H1 (cell line): ENCODE measurements at regions not wholly inside any gene's neighbourhood (a gene's known extent, or its start where the extent isn't known, plus 50 kb on each side); places are given as distances from the start of the nearest gene placed in this dataset.

Experiments
- CTCF ChIA-PET: fragments of 300-600 bp; sonication (Branson Sonifier 250); formaldehyde crosslinking; loops from one replicate; lab custom pipeline; 2021; ENCODE audit not compliant: partially characterized antibody; lab: Charles Lee
- POLR2A ChIA-PET: fragments of 300-600 bp; sonication (Branson Sonifier 250); formaldehyde crosslinking; loops from one replicate; lab custom pipeline; 2021; ENCODE audit warnings: inconsistent platforms; ENCODE audit not compliant: partially characterized antibody; lab: Charles Lee
- DNase-seq, 2 experiments: peaks; one replicate each; pipeline versions ENCODE4 v3.0.0 to v3.0.0-alpha.2; 2010 to 2022; ENCODE audit warnings: low spot score in 2 of 2, low read depth in 1 of 2, mixed read lengths in 1 of 2
- FAIRE-seq: peaks from 2 replicates; lab custom pipeline; 2011; peaks lifted over from hg19 to GRCh38; lab: Jason Lieb, UNC
- H2AFZ ChIP-seq: 2 replicates; pipeline ENCODE4 v1.8.1; 2012; ENCODE audit warnings: low read length, inconsistent platforms
- H2AK5ac ChIP-seq: 2 replicates; pipeline ENCODE4 v1.6.1; 2013; ENCODE audit warnings: low read depth, low read length
- H2BK120ac ChIP-seq: replicated peaks from 2 replicates; pipeline ENCODE3; 2013; ENCODE audit warnings: low read depth, low read length, inconsistent platforms
- H2BK12ac ChIP-seq: 2 replicates; pipeline ENCODE4 v1.6.1; 2013; ENCODE audit warnings: low read depth, low read length
- H2BK15ac ChIP-seq: 2 replicates; pipeline ENCODE4 v1.6.1; 2013; ENCODE audit warnings: low read length
- H2BK20ac ChIP-seq: 2 replicates; pipeline ENCODE4 v1.6.1; 2013; ENCODE audit warnings: low read length
- H2BK5ac ChIP-seq: 2 replicates; pipeline ENCODE4 v1.6.1; 2013; ENCODE audit warnings: low read depth, low read length
- H3K14ac ChIP-seq: 2 replicates; pipeline ENCODE4 v1.6.1; 2013; ENCODE audit warnings: inconsistent platforms; ENCODE audit not compliant: insufficient read length
- H3K18ac ChIP-seq: 2 replicates; pipeline ENCODE4 v1.6.1; 2013; ENCODE audit warnings: low read length; ENCODE audit errors: extremely low read depth
- H3K23ac ChIP-seq: 2 replicates; pipeline ENCODE4 v1.6.1; 2013; ENCODE audit warnings: inconsistent platforms; ENCODE audit not compliant: insufficient read length
- H3K23me2 ChIP-seq: 2 replicates; pipeline ENCODE4 v1.6.1; 2013; ENCODE audit warnings: low read depth, low read length
- H3K27ac ChIP-seq: 2 replicates; pipeline ENCODE4 v1.6.1; 2011; ENCODE audit warnings: low read depth, low read length, inconsistent platforms
- H3K27me3 ChIP-seq, 4 experiments: replicated peaks in 1 of 4; 1 replicate in 1 of 4; 2 replicates in 3 of 4; pipeline versions ENCODE4 v1.6.1 to v1.8.1; 2011 to 2013; ENCODE audit warnings: low read length in 3 of 4, mild to moderate bottlenecking in 3 of 4, inconsistent platforms in 2 of 4, mixed read lengths in 2 of 4, moderate library complexity in 1 of 4; ENCODE audit not compliant: control insufficient read depth in 3 of 4, insufficient read depth in 3 of 4; ENCODE audit errors: extremely low read depth in 1 of 4
- H3K36me3 ChIP-seq, 4 experiments: 2 replicates each; pipeline versions ENCODE4 v1.6.1 to v1.8.1; 2011 to 2013; ENCODE audit warnings: mild to moderate bottlenecking in 4 of 4, low read length in 3 of 4, moderate library complexity in 2 of 4, control low read depth in 1 of 4, inconsistent platforms in 1 of 4; ENCODE audit not compliant: insufficient read depth in 4 of 4, control insufficient read depth in 2 of 4
- H3K4ac ChIP-seq: replicated peaks from 2 replicates; pipeline ENCODE3; 2013; ENCODE audit warnings: low read length, low read depth, mixed read lengths, inconsistent platforms; ENCODE audit not compliant: insufficient read length
- H3K4me1 ChIP-seq, 4 experiments: replicated peaks in 1 of 4; 1 replicate in 1 of 4; 2 replicates in 3 of 4; pipeline versions ENCODE4 v1.6.1 to v1.8.1; 2011 to 2013; ENCODE audit warnings: low read length in 3 of 4, inconsistent platforms in 2 of 4, mixed read lengths in 1 of 4; ENCODE audit not compliant: insufficient read depth in 4 of 4, control insufficient read depth in 3 of 4
- H3K4me2 ChIP-seq, 2 experiments: 2 replicates each; pipeline versions ENCODE4 v1.6.1 to v1.8.1; 2011 to 2013; ENCODE audit warnings: low read depth in 2 of 2, low read length in 2 of 2, control low read depth in 1 of 2, inconsistent platforms in 1 of 2, mild to moderate bottlenecking in 1 of 2; ENCODE audit not compliant: insufficient read depth in 1 of 2
- H3K4me3 ChIP-seq, 4 experiments: fragments of 200-600, 300-600 bp in 1 of 4; sonication (generic), shearing (Covaris generic), sonication (Bioruptor Twin) in 1 of 4; 2 replicates each; pipeline versions ENCODE4 v1.5.1 to v1.8.1; 2011 to 2016; ENCODE audit warnings: low read length in 4 of 4, low read depth in 3 of 4, control low read depth in 2 of 4, inconsistent platforms in 2 of 4, mild to moderate bottlenecking in 2 of 4, mixed read lengths in 1 of 4, moderate library complexity in 1 of 4; ENCODE audit not compliant: insufficient read depth in 2 of 4; ENCODE audit errors: extremely low read depth in 1 of 4
- H3K56ac ChIP-seq: replicated peaks from 2 replicates; pipeline ENCODE3; 2013; ENCODE audit warnings: low read depth, mild to moderate bottlenecking, mixed read lengths, low read length, inconsistent platforms; ENCODE audit not compliant: insufficient read length
- H3K79me1 ChIP-seq: 2 replicates; pipeline ENCODE4 v1.6.1; 2013; ENCODE audit warnings: low read depth, low read length, control low read depth
- H3K79me2 ChIP-seq, 2 experiments: 2 replicates each; pipeline versions ENCODE4 v1.6.1 to v1.8.1; 2012 to 2013; ENCODE audit warnings: low read length in 2 of 2, mild to moderate bottlenecking in 2 of 2, inconsistent platforms in 1 of 2; ENCODE audit not compliant: insufficient read depth in 2 of 2, control insufficient read depth in 1 of 2
- H3K9ac ChIP-seq, 4 experiments: replicated peaks in 1 of 4; 1 replicate in 1 of 4; 2 replicates in 3 of 4; pipeline versions ENCODE4 v1.6.1 to v1.8.1; 2011 to 2013; ENCODE audit warnings: low read depth in 3 of 4, low read length in 3 of 4, control low read depth in 2 of 4, mild to moderate bottlenecking in 2 of 4, moderate library complexity in 2 of 4, inconsistent platforms in 1 of 4; ENCODE audit errors: extremely low read depth in 1 of 4
- H3K9me3 ChIP-seq, 2 experiments: 2 replicates each; pipeline versions ENCODE4 v1.6.1 to v1.8.1; 2012 to 2013; ENCODE audit warnings: mild to moderate bottlenecking in 2 of 2, moderate library complexity in 2 of 2, control low read depth in 1 of 2, inconsistent platforms in 1 of 2, low read depth in 1 of 2, low read length in 1 of 2, mixed read lengths in 1 of 2; ENCODE audit not compliant: insufficient read depth in 2 of 2
- H4K20me1 ChIP-seq, 2 experiments: replicated peaks in 1 of 2; 2 replicates each; pipeline versions ENCODE3 to v1.8.1; 2011 to 2013; ENCODE audit warnings: inconsistent platforms in 2 of 2, low read length in 2 of 2, mild to moderate bottlenecking in 1 of 2; ENCODE audit not compliant: insufficient read depth in 2 of 2, control insufficient read depth in 1 of 2
- H4K5ac ChIP-seq: 2 replicates; pipeline ENCODE4 v1.6.1; 2013; ENCODE audit warnings: low read length, low read depth, mixed read lengths, inconsistent platforms; ENCODE audit not compliant: insufficient read length
- H4K8ac ChIP-seq: 2 replicates; pipeline ENCODE4 v1.8.0; 2013; ENCODE audit warnings: mild to moderate bottlenecking, moderate library complexity, low read length, inconsistent platforms; ENCODE audit not compliant: insufficient read depth; ENCODE audit errors: extremely low read depth
- H4K91ac ChIP-seq: replicated peaks from 2 replicates; pipeline ENCODE3; 2013; ENCODE audit warnings: low read length, mixed read lengths, inconsistent platforms; ENCODE audit not compliant: insufficient read length
- BRCA1 ChIP-seq: IDR thresholded peaks from 2 replicates; pipeline ENCODE4 v1.6.1; 2012; ENCODE audit warnings: low read depth, low read length, improper control_type of control experiment
- HDAC2 ChIP-seq, 2 experiments: fragments of 300-600 bp in 1 of 2; sonication (generic) in 1 of 2; IDR thresholded peaks; 2 replicates each; pipeline ENCODE4 v1.6.1; 2011 to 2012; ENCODE audit warnings: low read depth in 2 of 2, low read length in 2 of 2, mild to moderate bottlenecking in 2 of 2, moderate library complexity in 2 of 2, borderline replicate concordance in 1 of 2, inconsistent platforms in 1 of 2
- JUN ChIP-seq: IDR thresholded peaks from 2 replicates; pipeline ENCODE4 v1.6.1; 2011; ENCODE audit warnings: low read depth, mild to moderate bottlenecking, improper control_type of control experiment, low read length
- JUND ChIP-seq: IDR thresholded peaks from 2 replicates; pipeline ENCODE4 v1.6.1; 2011; ENCODE audit warnings: mild to moderate bottlenecking, improper control_type of control experiment, low read length
- POLR2A ChIP-seq, 2 experiments: IDR thresholded peaks; 1 replicate in 1 of 2; 2 replicates in 1 of 2; pipeline ENCODE4 v1.6.1; 2011; ENCODE audit warnings: low read depth in 2 of 2, low read length in 2 of 2, mild to moderate bottlenecking in 2 of 2; ENCODE audit errors: control extremely low read depth in 1 of 2
- SAP30 ChIP-seq: fragments of 300-600 bp; sonication (generic); IDR thresholded peaks from 2 replicates; pipeline ENCODE4 v1.7.1; 2012; ENCODE audit warnings: low read length, moderate library complexity, mild to moderate bottlenecking, inconsistent platforms; ENCODE audit not compliant: insufficient read depth, insufficient replicate concordance
- SIX5 ChIP-seq: IDR thresholded peaks from 2 replicates; pipeline ENCODE4 v1.6.1; 2011; ENCODE audit warnings: mild to moderate bottlenecking, low read depth, low read length
- WGBS, 2 experiments: shearing (Covaris generic) in 1 of 2; methylation state at CpG; one replicate each; pipeline versions ENCODE4 v1.1.6 to v1.1.7; 2013 to 2015; ENCODE audit warnings: low lambda C conversion rate in 2 of 2, mixed read lengths in 2 of 2, inconsistent platforms in 1 of 2, low coverage in 1 of 2, missing lambda C conversion rate in 1 of 2; ENCODE audit not compliant: insufficient replicate concordance in 2 of 2, insufficient coverage in 1 of 2, insufficient read length in 1 of 2; ENCODE audit errors: extremely low coverage in 1 of 2, missing lambda C conversion rate in 1 of 2; 5-methylcytosine and 5-hydroxymethylcytosine counted together

- POLR2A ChIA-PET, result no interaction called here
- no peak overlapping the region for H2BK15ac ChIP-seq
- H2BK12ac ChIP-seq, result no peak overlapping the region
- H2BK120ac ChIP-seq, result no peak overlapping the region
- H3K4me2 ChIP-seq, result no peak overlapping the region
- no peaks in the 10 kb centered on the region for H3K79me2 ChIP-seq
- H3K27me3 ChIP-seq, result no peaks in the 10 kb centered on the region
- DNase-seq (peak in 1 of 2 experiments; percentile 42), FAIRE-seq (no peak)
- H2AK5ac ChIP-seq, result no peak overlapping the region
- no peaks in the 10 kb centered on the region for H3K9me3 ChIP-seq
- no peak overlapping the region for H4K91ac ChIP-seq
- no peak overlapping the region for H4K8ac ChIP-seq
- no peak overlapping the region for H3K27ac ChIP-seq
- H3K4me1 ChIP-seq, result no peaks in the 10 kb centered on the region
- no peaks in the 10 kb centered on the region for H4K20me1 ChIP-seq
- no peaks in the 10 kb centered on the region for H3K36me3 ChIP-seq
- H3K14ac ChIP-seq, result no peak overlapping the region
- no peak overlapping the region; the same call in 1 of the 2 replicates for H3K18ac ChIP-seq
- no peaks in the 10 kb centered on the region for H3K23me2 ChIP-seq
- no peak overlapping the region for H4K5ac ChIP-seq
- H3K23ac ChIP-seq, result no peak overlapping the region
- H2BK20ac ChIP-seq, result no peak overlapping the region
- H3K4ac ChIP-seq, result no peak overlapping the region
- H2AFZ ChIP-seq, result peak overlapping the region; percentile 33; the same call in 1 of the 2 replicates
- H3K4me3 ChIP-seq, result no peak overlapping the region
- no peak overlapping the region for H3K56ac ChIP-seq
- TF ChIP-seq HDAC2 (IDR thresholded peaks at IDR 0.05; ENCODE audit: borderline replicate concordance in 1 of 2, low read depth in 2 of 2, low read length in 2 of 2) (no peak), SAP30 (no peak), SIX5 (no peak), BRCA1 (no peak), POLR2A (IDR thresholded peaks at IDR 0.05; ENCODE audit: control extremely low read depth in 1 of 2, low read depth in 2 of 2, low read length in 2 of 2) (no peak), JUN (no peak), JUND (no peak)
- CTCF ChIA-PET, result interaction anchor here (0.7 kb wide), 1 partner anchor 37 kb away, joined by 3 read pairs; no protein-coding TSS in a partner anchor
- H3K79me1 ChIP-seq, result no peaks in the 10 kb centered on the region
- H3K9ac ChIP-seq, result no peak overlapping the region
- H2BK5ac ChIP-seq, result no peak overlapping the region
- WGBS, 2 experiments, result 80% methylated on average over 6 of the region's 6 CpGs; no CpG with 5 or more reads in 1 of the 2 experiments
Observed at GRCh38 chr16:62392698-62393097, 356.5 kb upstream of the CDH8 start.
